ENCODE measurements at regions not wholly inside any gene's neighbourhood (a gene's known extent, or its start where the extent isn't known, plus 50 kb on each side); places are given as distances from the start of the nearest gene placed in this dataset.

GRCh38 chr2:18503376-18504228 is 56.9 kb downstream of the RDH14 start:
- no peak for DNase-seq (ENCODE audit: extremely low read depth in 1 of 2, low read depth in 1 of 2)

GRCh38 chr2:18502142-18502541 is 58.3 kb downstream of the RDH14 start:
- DNase-seq (ENCODE audit: extremely low read depth in 1 of 2, low read depth in 1 of 2): no peak

- no peak for DNase-seq (ENCODE audit: extremely low read depth in 1 of 2, low read depth in 1 of 2)
Measured at GRCh38 chr2:18501729-18502128, 58.7 kb downstream of the RDH14 start.

GRCh38 chr2:18501156-18501555 is 59.3 kb downstream of the RDH14 start:
- no peak for DNase-seq (ENCODE audit: extremely low read depth in 1 of 2, low read depth in 1 of 2)

- no peak for DNase-seq (ENCODE audit: extremely low read depth in 1 of 2, low read depth in 1 of 2)
Measured at GRCh38 chr2:18500333-18500732, 60.1 kb downstream of the RDH14 start.

GRCh38 chr2:18498531-18498930 is 61.9 kb downstream of the RDH14 start:
- DNase-seq (ENCODE audit: extremely low read depth in 1 of 2, low read depth in 1 of 2): no peak

GRCh38 chr2:18496516-18496915 is 63.9 kb downstream of the RDH14 start:
- DNase-seq (ENCODE audit: extremely low read depth in 1 of 2, low read depth in 1 of 2): no peak

- DNase-seq (ENCODE audit: extremely low read depth in 1 of 2, low read depth in 1 of 2): no peak
Measured at GRCh38 chr2:18495058-18495457, 65.4 kb downstream of the RDH14 start.

GRCh38 chr2:18492721-18493120 is 67.7 kb downstream of the RDH14 start:
- DNase-seq (ENCODE audit: extremely low read depth in 1 of 2, low read depth in 1 of 2): no peak

GRCh38 chr2:18491577-18491976 is 68.9 kb downstream of the RDH14 start:
- DNase-seq (ENCODE audit: extremely low read depth in 1 of 2, low read depth in 1 of 2): no peak

GRCh38 chr2:18490901-18491300 is 69.6 kb downstream of the RDH14 start:
- DNase-seq (ENCODE audit: extremely low read depth in 1 of 2, low read depth in 1 of 2): no peak

GRCh38 chr2:18487106-18487913 is 73.1 kb downstream of the RDH14 start:
- DNase-seq (ENCODE audit: extremely low read depth in 1 of 2, low read depth in 1 of 2): no peak

GRCh38 chr2:18484625-18485024 is 75.8 kb downstream of the RDH14 start:
- no peak for DNase-seq (ENCODE audit: extremely low read depth in 1 of 2, low read depth in 1 of 2)

GRCh38 chr2:18483896-18484295 is 76.6 kb downstream of the RDH14 start:
- DNase-seq (ENCODE audit: extremely low read depth in 1 of 2, low read depth in 1 of 2): no peak

- DNase-seq (ENCODE audit: extremely low read depth in 1 of 2, low read depth in 1 of 2): no peak
Measured at GRCh38 chr2:18482666-18483065, 77.8 kb downstream of the RDH14 start.

GRCh38 chr2:18479947-18480369 is 80.5 kb downstream of the RDH14 start:
- no peak for DNase-seq (ENCODE audit: extremely low read depth in 1 of 2, low read depth in 1 of 2)

GRCh38 chr2:18477293-18477692 is 83.2 kb downstream of the RDH14 start:
- DNase-seq (ENCODE audit: extremely low read depth in 1 of 2, low read depth in 1 of 2): no peak

GRCh38 chr2:18476484-18476883 is 84.0 kb downstream of the RDH14 start:
- no peak for DNase-seq (ENCODE audit: extremely low read depth in 1 of 2, low read depth in 1 of 2)

- no peak for DNase-seq (ENCODE audit: extremely low read depth in 1 of 2, low read depth in 1 of 2)
Measured at GRCh38 chr2:18475884-18476283, 84.6 kb downstream of the RDH14 start.

GRCh38 chr2:18474700-18475099 is 85.8 kb downstream of the RDH14 start:
- no peak for DNase-seq (ENCODE audit: extremely low read depth in 1 of 2, low read depth in 1 of 2)

GRCh38 chr2:18473241-18474181 is 86.9 kb downstream of the RDH14 start:
- DNase-seq (ENCODE audit: extremely low read depth in 1 of 2, low read depth in 1 of 2): no peak
